HCT116 (cell line): ENCODE measurements at regions not wholly inside any gene's neighbourhood (a gene's known extent, or its start where the extent isn't known, plus 50 kb on each side); places are given as distances from the start of the nearest gene placed in this dataset.

ENCODE experiments used
- ATAC-seq: fragments of 200-7000 bp; cut with Tn5 transposase; 2 replicates; pipeline ENCODE4 v1.9.1; 2020; ENCODE audit warnings: mild to moderate bottlenecking, moderate library complexity
- BruUV-seq: library from RNA; stranded (reverse); fragments of 400-500 nt; replicated peaks from 2 replicates; lab custom pipeline; 2021; lab: Mats Ljungman, UMichigan
- CTCF ChIA-PET: fragments of 300-600 bp; sonication (Branson Sonifier 250); formaldehyde crosslinking; loops from one replicate; lab custom pipeline; 2021; ENCODE audit warnings: antibody characterized with exemption; lab: Charles Lee
- POLR2A ChIA-PET: fragments of 300-600, 350-600 bp; sonication (Branson Sonifier 250); formaldehyde crosslinking; loops from one replicate; lab custom pipeline; 2021; ENCODE audit warnings: antibody characterized with exemption; lab: Charles Lee
- RAD21 ChIA-PET, 2 experiments: fragments of 300-600 bp; sonication (Branson Sonifier 250); formaldehyde crosslinking; loops; one replicate each; lab custom pipeline; 2023; ENCODE audit warnings: low total read pairs in 2 of 2; ENCODE audit not compliant: uncharacterized antibody in 2 of 2, unreplicated experiment in 2 of 2, low non-redundant PET in 1 of 2; lab: Charles Lee
- DNase-seq: peaks from one replicate; pipeline ENCODE4 v3.0.0-alpha.2; 2010; ENCODE audit warnings: low read depth, low spot score
- H2AFZ ChIP-seq: fragments of 200-600 bp; shearing (Covaris generic), sonication (generic); 2 replicates; pipeline ENCODE4 v1.6.1; 2017; ENCODE audit warnings: low read depth, mixed run types, mixed read lengths, antibody characterized with exemption, low read length; ENCODE audit not compliant: poor library complexity, severe bottlenecking
- H3K27ac ChIP-seq: 2 replicates; pipeline ENCODE4 v1.5.1; 2012; ENCODE audit warnings: low read depth, low read length
- H3K27me3 ChIP-seq: fragments of 200-600 bp; sonication (generic); 2 replicates; pipeline ENCODE4 v1.6.1; 2016; ENCODE audit warnings: mixed run types, low read length, mixed read lengths; ENCODE audit not compliant: insufficient read depth
- H3K36me3 ChIP-seq, 2 experiments: fragments of 200-500 bp in 1 of 2; fragments of 200-600 bp in 1 of 2; sonication (Bioruptor generic) in 1 of 2; sonication (generic) in 1 of 2; 2 replicates each; pipeline versions ENCODE4 v1.5.1 to v1.6.1; 2014 to 2016; ENCODE audit warnings: low read length in 2 of 2, inconsistent platforms in 1 of 2, mixed read lengths in 1 of 2, mixed run types in 1 of 2; ENCODE audit not compliant: insufficient read depth in 2 of 2, control insufficient read depth in 1 of 2
- H3K4me1 ChIP-seq, 2 experiments: fragments of 200-600 bp in 1 of 2; sonication (generic) in 1 of 2; 2 replicates each; pipeline versions ENCODE4 v1.5.1 to v1.6.1; 2012 to 2017; ENCODE audit warnings: low read length in 2 of 2, inconsistent platforms in 1 of 2, mild to moderate bottlenecking in 1 of 2, mixed read lengths in 1 of 2, mixed run types in 1 of 2, moderate library complexity in 1 of 2; ENCODE audit not compliant: insufficient read depth in 2 of 2, control insufficient read depth in 1 of 2
- H3K4me2 ChIP-seq: fragments of 200-600 bp; sonication (generic); 2 replicates; pipeline ENCODE4 v1.6.1; 2017; ENCODE audit warnings: mixed run types, low read length, mixed read lengths
- H3K4me3 ChIP-seq, 2 experiments: fragments of 200-600 bp in 1 of 2; sonication (generic) in 1 of 2; replicated peaks in 1 of 2; 2 replicates each; pipeline ENCODE4 v1.5.1; 2011 to 2016; ENCODE audit warnings: low read length in 2 of 2, control low read depth in 1 of 2, low read depth in 1 of 2, mild to moderate bottlenecking in 1 of 2, mixed read lengths in 1 of 2, mixed run types in 1 of 2
- H3K79me2 ChIP-seq: fragments of 200-600 bp; sonication (generic); 2 replicates; pipeline ENCODE4 v1.6.1; 2017; ENCODE audit warnings: mild to moderate bottlenecking, mixed run types, low read length, moderate library complexity, mixed read lengths; ENCODE audit not compliant: insufficient read depth
- H3K9ac ChIP-seq: fragments of 200-600 bp; sonication (generic); 2 replicates; pipeline ENCODE4 v1.6.1; 2016; ENCODE audit warnings: low read length, mixed read lengths
- H3K9me2 ChIP-seq: fragments of 200-600 bp; sonication (generic), shearing (Covaris generic); 2 replicates; pipeline ENCODE4 v1.6.1; 2017; ENCODE audit warnings: mixed run types, mild to moderate bottlenecking, moderate library complexity; ENCODE audit not compliant: insufficient read depth
- H3K9me3 ChIP-seq, 2 experiments: fragments of 200-500 bp in 1 of 2; fragments of 200-600 bp in 1 of 2; sonication (Bioruptor generic) in 1 of 2; sonication (generic) in 1 of 2; 2 replicates each; pipeline ENCODE4 v1.6.1; 2014 to 2017; ENCODE audit warnings: low read length in 2 of 2, mixed read lengths in 2 of 2, inconsistent platforms in 1 of 2, low read depth in 1 of 2, mild to moderate bottlenecking in 1 of 2, mixed run types in 1 of 2, moderate library complexity in 1 of 2; ENCODE audit not compliant: control insufficient read depth in 1 of 2, insufficient read depth in 1 of 2
- H4K20me1 ChIP-seq: fragments of 200-600 bp; sonication (generic), shearing (Covaris generic); 2 replicates; pipeline ENCODE4 v1.6.1; 2017; ENCODE audit warnings: mixed run types, mild to moderate bottlenecking, moderate library complexity; ENCODE audit not compliant: insufficient read depth
- ATF3 ChIP-seq: IDR thresholded peaks from 2 replicates; pipeline ENCODE4 v1.6.1; 2012
- CEBPB ChIP-seq: IDR thresholded peaks from 2 replicates; pipeline ENCODE4 v1.6.1; 2012; ENCODE audit warnings: low read depth
- ELF1 ChIP-seq: IDR thresholded peaks from 2 replicates; pipeline ENCODE4 v1.6.1; 2012; ENCODE audit warnings: low read depth, borderline replicate concordance
- EZH2 ChIP-seq: fragments of 200-600 bp; sonication (generic); IDR thresholded peaks from 2 replicates; pipeline ENCODE4 v1.6.1; 2017; ENCODE audit warnings: antibody characterized with exemption, mixed run types
- MAX ChIP-seq: IDR thresholded peaks from 2 replicates; pipeline ENCODE4 v1.6.1; 2012
- POLR2A ChIP-seq: IDR thresholded peaks from 2 replicates; pipeline ENCODE4 v1.7.0; 2011; ENCODE audit warnings: borderline replicate concordance; ENCODE audit not compliant: insufficient read depth, insufficient read length; ENCODE audit errors: extremely low read depth
- SRF ChIP-seq: IDR thresholded peaks from 2 replicates; pipeline ENCODE4 v1.6.1; 2012; ENCODE audit warnings: low read depth
- TCF7L2 ChIP-seq: IDR thresholded peaks from 2 replicates; pipeline ENCODE4 v1.7.0; 2011; ENCODE audit warnings: borderline replicate concordance, inconsistent platforms; ENCODE audit not compliant: insufficient read depth, insufficient read length; ENCODE audit errors: extremely low read depth
- intact Hi-C: fragments of 100-400 bp; cut with micrococcal nuclease; formaldehyde crosslinking; loops from 2 replicates; pipeline ENCODE4 v1.10.0; 2022
- TF ChIP-seq, protein P1 (sequence below): IDR thresholded peaks from 2 replicates; pipeline ENCODE4 v1.6.1; 2012; ENCODE audit warnings: low read depth
- TF ChIP-seq, protein P2 (sequence below): IDR thresholded peaks from 2 replicates; pipeline ENCODE4 v1.6.1; 2011; ENCODE audit warnings: mild to moderate bottlenecking, low read length, moderate library complexity; ENCODE audit not compliant: insufficient replicate concordance; ENCODE audit errors: extremely low read depth

- ATAC-seq (no peak), DNase-seq (no peak)
- RAD21 ChIA-PET: no interaction called here
- Histone ChIP-seq H3K9me3 (no peaks in the 10 kb centered on the region; a peak in 1 of 4 replicates), H3K27ac (no peak overlapping the region), H3K27me3 (no peaks in the 10 kb centered on the region), H3K4me1 (no peaks in the 10 kb centered on the region), H3K79me2 (no peaks in the 10 kb centered on the region), H2AFZ (no peak overlapping the region), H3K36me3 (no peaks in the 10 kb centered on the region), H3K9me2 (no peaks in the 10 kb centered on the region), H4K20me1 (no peaks in the 10 kb centered on the region), H3K9ac (no peak overlapping the region), H3K4me2 (no peak overlapping the region), H3K4me3 (no peak overlapping the region)
- CTCF ChIA-PET: no interaction called here
- POLR2A ChIA-PET: no interaction called here
- no peak for TF ChIP-seq CEBPB
- no peak for TF ChIP-seq SRF
- no peak for TF ChIP-seq POLR2A
- TF ChIP-seq TCF7L2: no peak
- TF ChIP-seq, protein P1, sequence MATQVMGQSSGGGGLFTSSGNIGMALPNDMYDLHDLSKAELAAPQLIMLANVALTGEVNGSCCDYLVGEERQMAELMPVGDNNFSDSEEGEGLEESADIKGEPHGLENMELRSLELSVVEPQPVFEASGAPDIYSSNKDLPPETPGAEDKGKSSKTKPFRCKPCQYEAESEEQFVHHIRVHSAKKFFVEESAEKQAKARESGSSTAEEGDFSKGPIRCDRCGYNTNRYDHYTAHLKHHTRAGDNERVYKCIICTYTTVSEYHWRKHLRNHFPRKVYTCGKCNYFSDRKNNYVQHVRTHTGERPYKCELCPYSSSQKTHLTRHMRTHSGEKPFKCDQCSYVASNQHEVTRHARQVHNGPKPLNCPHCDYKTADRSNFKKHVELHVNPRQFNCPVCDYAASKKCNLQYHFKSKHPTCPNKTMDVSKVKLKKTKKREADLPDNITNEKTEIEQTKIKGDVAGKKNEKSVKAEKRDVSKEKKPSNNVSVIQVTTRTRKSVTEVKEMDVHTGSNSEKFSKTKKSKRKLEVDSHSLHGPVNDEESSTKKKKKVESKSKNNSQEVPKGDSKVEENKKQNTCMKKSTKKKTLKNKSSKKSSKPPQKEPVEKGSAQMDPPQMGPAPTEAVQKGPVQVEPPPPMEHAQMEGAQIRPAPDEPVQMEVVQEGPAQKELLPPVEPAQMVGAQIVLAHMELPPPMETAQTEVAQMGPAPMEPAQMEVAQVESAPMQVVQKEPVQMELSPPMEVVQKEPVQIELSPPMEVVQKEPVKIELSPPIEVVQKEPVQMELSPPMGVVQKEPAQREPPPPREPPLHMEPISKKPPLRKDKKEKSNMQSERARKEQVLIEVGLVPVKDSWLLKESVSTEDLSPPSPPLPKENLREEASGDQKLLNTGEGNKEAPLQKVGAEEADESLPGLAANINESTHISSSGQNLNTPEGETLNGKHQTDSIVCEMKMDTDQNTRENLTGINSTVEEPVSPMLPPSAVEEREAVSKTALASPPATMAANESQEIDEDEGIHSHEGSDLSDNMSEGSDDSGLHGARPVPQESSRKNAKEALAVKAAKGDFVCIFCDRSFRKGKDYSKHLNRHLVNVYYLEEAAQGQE: no peak
- no peak for TF ChIP-seq ATF3
- TF ChIP-seq EZH2: no peak
- no peak for TF ChIP-seq ELF1
- TF ChIP-seq, protein P2, sequence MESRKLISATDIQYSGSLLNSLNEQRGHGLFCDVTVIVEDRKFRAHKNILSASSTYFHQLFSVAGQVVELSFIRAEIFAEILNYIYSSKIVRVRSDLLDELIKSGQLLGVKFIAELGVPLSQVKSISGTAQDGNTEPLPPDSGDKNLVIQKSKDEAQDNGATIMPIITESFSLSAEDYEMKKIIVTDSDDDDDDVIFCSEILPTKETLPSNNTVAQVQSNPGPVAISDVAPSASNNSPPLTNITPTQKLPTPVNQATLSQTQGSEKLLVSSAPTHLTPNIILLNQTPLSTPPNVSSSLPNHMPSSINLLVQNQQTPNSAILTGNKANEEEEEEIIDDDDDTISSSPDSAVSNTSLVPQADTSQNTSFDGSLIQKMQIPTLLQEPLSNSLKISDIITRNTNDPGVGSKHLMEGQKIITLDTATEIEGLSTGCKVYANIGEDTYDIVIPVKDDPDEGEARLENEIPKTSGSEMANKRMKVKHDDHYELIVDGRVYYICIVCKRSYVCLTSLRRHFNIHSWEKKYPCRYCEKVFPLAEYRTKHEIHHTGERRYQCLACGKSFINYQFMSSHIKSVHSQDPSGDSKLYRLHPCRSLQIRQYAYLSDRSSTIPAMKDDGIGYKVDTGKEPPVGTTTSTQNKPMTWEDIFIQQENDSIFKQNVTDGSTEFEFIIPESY: no peak
- TF ChIP-seq MAX: no peak
- no TSS peak for BruUV-seq
- intact Hi-C loops: no loop called here
Observed at GRCh38 chr10:25104441-25104840, 70.4 kb upstream of the GPR158 start.
